ENCODE measurements at regions not wholly inside any gene's neighbourhood (a gene's known extent, or its start where the extent isn't known, plus 50 kb on each side); places are given as distances from the start of the nearest gene placed in this dataset.
"Not testable (repeated sequence)": the region's sequence is repeated elsewhere in the genome, so short reads cannot be mapped to it uniquely, and the experiment has no call there.

- DNase-seq (ENCODE audit: low read depth in 2 of 2) = no peak
These were observed 275.4 kb upstream of the ADRA1B start for GRCh38 chr5:159640921-159641320.

- no peak for DNase-seq (ENCODE audit: low read depth in 2 of 2)
These were observed 274.8 kb upstream of the ADRA1B start for GRCh38 chr5:159641371-159642039.

- DNase-seq (ENCODE audit: low read depth in 2 of 2) = no peak
These were observed 273.9 kb upstream of the ADRA1B start for GRCh38 chr5:159642379-159642778.

GRCh38 chr5:159644053-159644452, 272.2 kb upstream of the ADRA1B start:
- DNase-seq (ENCODE audit: low read depth in 2 of 2) = no peak

GRCh38 chr5:159645179-159645846, 271.0 kb upstream of the ADRA1B start:
- DNase-seq (ENCODE audit: low read depth in 2 of 2) = no peak

- no peak for DNase-seq (ENCODE audit: low read depth in 2 of 2)
These were observed 265.5 kb upstream of the ADRA1B start for GRCh38 chr5:159650803-159651202.

- DNase-seq (ENCODE audit: low read depth in 2 of 2) = no peak
These were observed 260.4 kb upstream of the ADRA1B start for GRCh38 chr5:159655757-159656409.

GRCh38 chr5:159657298-159657697, 259.0 kb upstream of the ADRA1B start:
- DNase-seq (ENCODE audit: low read depth in 2 of 2) = no peak

- DNase-seq (ENCODE audit: low read depth in 2 of 2) = no peak
These were observed 258.5 kb upstream of the ADRA1B start for GRCh38 chr5:159657771-159658170.

GRCh38 chr5:159658266-159658925, 257.9 kb upstream of the ADRA1B start:
- DNase-seq (ENCODE audit: low read depth in 2 of 2) = no peak

GRCh38 chr5:159660401-159660800, 255.9 kb upstream of the ADRA1B start:
- DNase-seq (ENCODE audit: low read depth in 2 of 2) = no peak

GRCh38 chr5:159663986-159664385, 252.3 kb upstream of the ADRA1B start:
- no peak for DNase-seq (ENCODE audit: low read depth in 2 of 2)

GRCh38 chr5:159667286-159667685, 249.0 kb upstream of the ADRA1B start:
- DNase-seq (ENCODE audit: low read depth in 2 of 2) = no peak

GRCh38 chr5:159668556-159668955, 247.7 kb upstream of the ADRA1B start:
- no peak for DNase-seq (ENCODE audit: low read depth in 2 of 2)

GRCh38 chr5:159669559-159669958, 246.7 kb upstream of the ADRA1B start:
- no peak for DNase-seq (ENCODE audit: low read depth in 2 of 2)

- DNase-seq (ENCODE audit: low read depth in 2 of 2) = no peak
These were observed 244.4 kb upstream of the ADRA1B start for GRCh38 chr5:159671886-159672285.

- DNase-seq (ENCODE audit: low read depth in 2 of 2) = no peak
These were observed 242.7 kb upstream of the ADRA1B start for GRCh38 chr5:159673538-159673937.

GRCh38 chr5:159678657-159679392, 237.5 kb upstream of the ADRA1B start:
- DNase-seq (ENCODE audit: low read depth in 2 of 2) = no peak

- no peak for DNase-seq (ENCODE audit: low read depth in 2 of 2)
These were observed 236.2 kb upstream of the ADRA1B start for GRCh38 chr5:159680095-159680494.

GRCh38 chr5:159681661-159682060, 234.6 kb upstream of the ADRA1B start:
- DNase-seq (ENCODE audit: low read depth in 2 of 2) = no peak

- DNase-seq (ENCODE audit: low read depth in 2 of 2) = no peak
These were observed 233.7 kb upstream of the ADRA1B start for GRCh38 chr5:159682623-159683022.

- not testable (repeated sequence) for DNase-seq (ENCODE audit: low read depth in 2 of 2)
These were observed 228.4 kb upstream of the ADRA1B start for GRCh38 chr5:159687892-159688291.
